ENCODE measurements at regions not wholly inside any gene's neighbourhood (a gene's known extent, or its start where the extent isn't known, plus 50 kb on each side); places are given as distances from the start of the nearest gene placed in this dataset.

DNA sequence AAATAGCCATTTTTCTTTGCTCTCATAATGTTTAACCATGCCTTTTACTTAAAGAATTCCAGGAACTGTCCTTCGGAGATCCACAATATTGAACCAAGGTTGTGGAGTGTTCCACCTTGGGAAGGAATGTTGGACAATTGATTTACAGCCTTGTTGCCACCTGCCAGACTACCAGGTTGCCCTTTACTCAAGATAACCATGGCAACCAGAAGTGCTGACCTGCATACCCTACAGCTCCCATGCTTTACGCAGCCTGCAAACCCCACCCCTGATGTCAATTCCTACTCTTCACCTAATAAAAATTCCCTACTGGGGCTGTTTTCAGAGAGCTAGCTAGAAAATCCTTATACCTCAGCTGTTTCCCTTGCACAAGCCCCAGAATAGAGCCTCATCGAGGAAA, 151.0 kb upstream of the RXFP2 start:
- TF ChIP-seq, protein P1, sequence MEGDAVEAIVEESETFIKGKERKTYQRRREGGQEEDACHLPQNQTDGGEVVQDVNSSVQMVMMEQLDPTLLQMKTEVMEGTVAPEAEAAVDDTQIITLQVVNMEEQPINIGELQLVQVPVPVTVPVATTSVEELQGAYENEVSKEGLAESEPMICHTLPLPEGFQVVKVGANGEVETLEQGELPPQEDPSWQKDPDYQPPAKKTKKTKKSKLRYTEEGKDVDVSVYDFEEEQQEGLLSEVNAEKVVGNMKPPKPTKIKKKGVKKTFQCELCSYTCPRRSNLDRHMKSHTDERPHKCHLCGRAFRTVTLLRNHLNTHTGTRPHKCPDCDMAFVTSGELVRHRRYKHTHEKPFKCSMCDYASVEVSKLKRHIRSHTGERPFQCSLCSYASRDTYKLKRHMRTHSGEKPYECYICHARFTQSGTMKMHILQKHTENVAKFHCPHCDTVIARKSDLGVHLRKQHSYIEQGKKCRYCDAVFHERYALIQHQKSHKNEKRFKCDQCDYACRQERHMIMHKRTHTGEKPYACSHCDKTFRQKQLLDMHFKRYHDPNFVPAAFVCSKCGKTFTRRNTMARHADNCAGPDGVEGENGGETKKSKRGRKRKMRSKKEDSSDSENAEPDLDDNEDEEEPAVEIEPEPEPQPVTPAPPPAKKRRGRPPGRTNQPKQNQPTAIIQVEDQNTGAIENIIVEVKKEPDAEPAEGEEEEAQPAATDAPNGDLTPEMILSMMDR (IDR thresholded peaks at IDR 0.05; ENCODE audit: low read depth, low read length, missing input control), result no peak
- TF ChIP-seq TAF1 (conservative IDR thresholded peaks at IDR 0.05), result no peak
- no peak for TF ChIP-seq GABPA (IDR thresholded peaks at IDR 0.05 in 1 of 2, conservative IDR thresholded peaks at IDR 0.05 in 1 of 2)
- TF ChIP-seq JUND (IDR thresholded peaks at IDR 0.05), result no peak
- TF ChIP-seq, protein P2, sequence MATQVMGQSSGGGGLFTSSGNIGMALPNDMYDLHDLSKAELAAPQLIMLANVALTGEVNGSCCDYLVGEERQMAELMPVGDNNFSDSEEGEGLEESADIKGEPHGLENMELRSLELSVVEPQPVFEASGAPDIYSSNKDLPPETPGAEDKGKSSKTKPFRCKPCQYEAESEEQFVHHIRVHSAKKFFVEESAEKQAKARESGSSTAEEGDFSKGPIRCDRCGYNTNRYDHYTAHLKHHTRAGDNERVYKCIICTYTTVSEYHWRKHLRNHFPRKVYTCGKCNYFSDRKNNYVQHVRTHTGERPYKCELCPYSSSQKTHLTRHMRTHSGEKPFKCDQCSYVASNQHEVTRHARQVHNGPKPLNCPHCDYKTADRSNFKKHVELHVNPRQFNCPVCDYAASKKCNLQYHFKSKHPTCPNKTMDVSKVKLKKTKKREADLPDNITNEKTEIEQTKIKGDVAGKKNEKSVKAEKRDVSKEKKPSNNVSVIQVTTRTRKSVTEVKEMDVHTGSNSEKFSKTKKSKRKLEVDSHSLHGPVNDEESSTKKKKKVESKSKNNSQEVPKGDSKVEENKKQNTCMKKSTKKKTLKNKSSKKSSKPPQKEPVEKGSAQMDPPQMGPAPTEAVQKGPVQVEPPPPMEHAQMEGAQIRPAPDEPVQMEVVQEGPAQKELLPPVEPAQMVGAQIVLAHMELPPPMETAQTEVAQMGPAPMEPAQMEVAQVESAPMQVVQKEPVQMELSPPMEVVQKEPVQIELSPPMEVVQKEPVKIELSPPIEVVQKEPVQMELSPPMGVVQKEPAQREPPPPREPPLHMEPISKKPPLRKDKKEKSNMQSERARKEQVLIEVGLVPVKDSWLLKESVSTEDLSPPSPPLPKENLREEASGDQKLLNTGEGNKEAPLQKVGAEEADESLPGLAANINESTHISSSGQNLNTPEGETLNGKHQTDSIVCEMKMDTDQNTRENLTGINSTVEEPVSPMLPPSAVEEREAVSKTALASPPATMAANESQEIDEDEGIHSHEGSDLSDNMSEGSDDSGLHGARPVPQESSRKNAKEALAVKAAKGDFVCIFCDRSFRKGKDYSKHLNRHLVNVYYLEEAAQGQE (IDR thresholded peaks at IDR 0.05), result no peak
- no peak for TF ChIP-seq EGR1 (IDR thresholded peaks at IDR 0.05; ENCODE audit: low read depth in 2 of 2)
